ENCODE measurements at regions not wholly inside any gene's neighbourhood (a gene's known extent, or its start where the extent isn't known, plus 50 kb on each side); places are given as distances from the start of the nearest gene placed in this dataset.

DNA sequence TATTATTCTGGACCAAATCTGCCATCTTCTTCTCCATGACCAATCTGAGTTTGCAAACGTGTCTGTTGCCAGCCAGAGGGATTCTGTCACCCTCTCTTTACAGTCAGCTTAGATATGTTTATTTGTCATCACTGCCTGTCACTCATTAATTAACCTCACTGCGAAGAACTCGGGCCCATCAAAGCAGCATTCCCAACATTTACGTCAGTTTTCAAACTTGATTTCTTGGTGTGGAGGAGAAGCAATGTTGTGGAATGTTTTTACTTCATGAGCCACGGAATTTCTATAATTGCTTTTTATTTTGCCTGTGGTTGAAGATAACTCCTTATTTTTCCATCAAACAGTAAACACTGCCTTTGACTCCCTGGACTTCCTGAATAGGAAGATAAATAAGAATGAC lies 91.8 kb upstream of the CNKSR3 start:
- Histone ChIP-seq H3K9me3 (ENCODE audit: control insufficient read depth, low read length) (no peaks in the 10 kb centered on the region), H3K4me3 (ENCODE audit: low read length) (no peak overlapping the region), H3K27me3 (replicated peaks; ENCODE audit: control insufficient read depth, insufficient read depth, low read length) (no peaks in the 10 kb centered on the region), H3K4me1 (ENCODE audit: control insufficient read depth, insufficient read depth, low read length) (no peaks in the 10 kb centered on the region), H3K9ac (ENCODE audit: low read length) (no peak overlapping the region), H3K36me3 (ENCODE audit: control insufficient read depth, insufficient read depth, low read length, severe bottlenecking) (no peaks in the 10 kb centered on the region)
- no peak for DNase-seq (ENCODE audit: low read depth)

DNA sequence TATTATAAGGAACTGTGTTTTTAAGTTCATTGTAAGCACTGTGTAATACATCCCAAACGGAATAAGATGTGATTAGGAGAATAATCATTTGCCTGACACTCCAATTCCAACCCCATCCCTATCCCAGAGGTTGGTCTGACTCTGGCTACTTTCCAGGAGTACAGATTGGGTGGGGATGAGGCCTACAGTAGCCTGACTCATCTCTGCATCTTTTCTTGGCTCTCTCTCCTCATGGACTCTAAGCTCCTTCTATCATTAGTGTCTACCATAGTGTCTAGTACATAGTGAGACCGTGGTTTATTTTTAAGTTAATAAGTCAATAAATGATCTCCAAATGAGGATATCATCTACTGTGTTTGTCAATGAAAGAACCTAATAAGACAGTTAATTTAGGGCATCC lies 92.2 kb upstream of the CNKSR3 start:
- Histone ChIP-seq H3K4me3 (ENCODE audit: low read length) (no peak overlapping the region), H3K4me1 (ENCODE audit: control insufficient read depth, insufficient read depth, low read length) (no peaks in the 10 kb centered on the region), H3K9me3 (ENCODE audit: control insufficient read depth, low read length) (no peaks in the 10 kb centered on the region), H3K36me3 (ENCODE audit: control insufficient read depth, insufficient read depth, low read length, severe bottlenecking) (no peaks in the 10 kb centered on the region), H3K27me3 (replicated peaks; ENCODE audit: control insufficient read depth, insufficient read depth, low read length) (no peaks in the 10 kb centered on the region), H3K9ac (ENCODE audit: low read length) (no peak overlapping the region)
- DNase-seq (ENCODE audit: low read depth), result no peak

DNA sequence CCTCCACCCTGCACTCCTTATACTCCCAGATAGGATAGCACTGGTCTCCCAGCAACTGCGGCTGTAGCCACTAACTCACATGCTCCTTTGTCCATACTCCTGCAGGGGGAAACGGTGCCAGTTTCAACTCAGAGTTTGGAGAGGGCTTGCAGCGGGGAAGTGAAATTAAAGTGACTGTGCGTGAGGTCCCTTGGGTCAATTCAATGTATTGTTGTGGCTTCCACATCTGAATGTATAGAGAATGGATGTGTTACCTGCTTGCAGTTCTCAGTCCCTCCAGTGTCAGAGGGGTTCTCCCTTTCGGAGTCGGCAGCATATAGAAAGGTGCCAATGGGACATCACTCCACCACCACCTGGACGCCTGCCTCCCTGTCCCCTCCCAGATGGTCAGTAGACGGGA lies 93.6 kb upstream of the CNKSR3 start:
- no peak for DNase-seq (ENCODE audit: low read depth)
- Histone ChIP-seq H3K4me1 (ENCODE audit: control insufficient read depth, insufficient read depth, low read length) (no peaks in the 10 kb centered on the region), H3K36me3 (ENCODE audit: control insufficient read depth, insufficient read depth, low read length, severe bottlenecking) (no peaks in the 10 kb centered on the region), H3K27me3 (replicated peaks; ENCODE audit: control insufficient read depth, insufficient read depth, low read length) (no peaks in the 10 kb centered on the region), H3K4me3 (ENCODE audit: low read length) (no peak overlapping the region), H3K9me3 (ENCODE audit: control insufficient read depth, low read length) (no peaks in the 10 kb centered on the region), H3K9ac (ENCODE audit: low read length) (no peak overlapping the region)

DNA sequence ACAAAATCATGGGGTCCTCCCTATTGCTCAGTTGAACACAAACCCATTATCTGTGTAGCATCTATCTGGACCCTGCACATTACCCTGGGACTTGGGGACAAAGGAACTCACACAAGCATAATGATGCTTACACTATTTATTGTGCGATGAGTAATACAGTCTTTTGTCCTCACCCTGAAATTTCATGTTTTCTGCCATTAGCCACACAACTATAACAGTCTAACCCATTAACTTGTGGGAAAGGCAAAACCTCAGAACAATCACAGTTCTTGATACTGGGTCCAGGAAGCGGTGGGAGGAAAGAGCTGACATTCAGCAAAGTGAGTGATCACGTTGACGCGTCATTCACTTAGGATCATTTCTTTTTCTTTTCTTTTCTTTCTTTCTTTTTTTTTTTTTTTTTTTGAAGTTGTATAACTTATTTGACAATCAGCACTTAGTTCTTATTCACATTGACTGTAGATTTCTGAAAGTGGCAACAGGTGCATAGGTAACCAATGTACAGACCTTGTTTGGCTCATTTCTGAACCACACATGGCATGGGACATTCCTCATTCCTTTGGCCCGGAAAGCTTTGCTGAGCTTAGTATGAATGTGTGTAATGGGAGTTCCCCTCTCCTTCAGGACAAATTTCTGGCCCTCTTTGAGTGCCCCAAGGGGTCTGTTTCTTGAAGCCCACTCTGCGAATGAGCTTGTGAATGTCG lies 94.8 kb upstream of the CNKSR3 start:
- H3K36me3 ChIP-seq (ENCODE audit: control insufficient read depth, insufficient read depth, low read length, severe bottlenecking), result no peaks in the 10 kb centered on the region
- no peaks in the 10 kb centered on the region for H3K4me1 ChIP-seq (ENCODE audit: control insufficient read depth, insufficient read depth, low read length)
- no peaks in the 10 kb centered on the region for H3K9me3 ChIP-seq (ENCODE audit: control insufficient read depth, low read length)
- H3K4me3 ChIP-seq (ENCODE audit: low read length), result no peak overlapping the region
- DNase-seq (ENCODE audit: low read depth), result no peak
- no peak overlapping the region for H3K9ac ChIP-seq (ENCODE audit: low read length)
- H3K27me3 ChIP-seq (replicated peaks; ENCODE audit: control insufficient read depth, insufficient read depth, low read length), result no peaks in the 10 kb centered on the region

DNA sequence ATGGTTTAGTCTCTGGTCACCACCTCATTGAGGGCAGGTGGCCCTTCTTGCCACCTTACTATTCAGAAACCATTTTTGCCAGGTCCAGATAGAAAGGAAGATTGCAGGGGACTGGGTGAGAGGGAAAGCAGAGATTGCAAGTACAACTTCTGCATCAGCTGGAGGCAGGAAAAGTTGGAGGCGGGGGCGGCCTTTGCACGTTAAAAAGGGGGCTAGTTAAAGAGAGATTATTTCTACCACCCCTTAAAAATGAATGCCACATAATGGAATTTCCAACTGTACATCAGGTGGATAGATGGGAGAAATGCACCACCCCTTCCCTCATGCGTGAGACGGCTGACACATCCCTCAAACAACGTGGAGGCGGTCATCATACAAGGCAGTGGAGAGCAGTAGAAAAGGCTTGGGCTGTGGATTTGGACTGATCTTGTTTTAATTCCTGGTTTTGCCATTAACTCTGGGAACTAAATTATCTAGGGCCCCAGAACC lies 95.4 kb upstream of the CNKSR3 start:
- Histone ChIP-seq H3K4me3 (ENCODE audit: low read length) (no peak overlapping the region), H3K36me3 (ENCODE audit: control insufficient read depth, insufficient read depth, low read length, severe bottlenecking) (no peaks in the 10 kb centered on the region), H3K9me3 (ENCODE audit: control insufficient read depth, low read length) (no peaks in the 10 kb centered on the region), H3K27me3 (replicated peaks; ENCODE audit: control insufficient read depth, insufficient read depth, low read length) (no peaks in the 10 kb centered on the region), H3K4me1 (ENCODE audit: control insufficient read depth, insufficient read depth, low read length) (no peaks in the 10 kb centered on the region), H3K9ac (ENCODE audit: low read length) (no peak overlapping the region)
- DNase-seq (ENCODE audit: low read depth), result no peak

DNA sequence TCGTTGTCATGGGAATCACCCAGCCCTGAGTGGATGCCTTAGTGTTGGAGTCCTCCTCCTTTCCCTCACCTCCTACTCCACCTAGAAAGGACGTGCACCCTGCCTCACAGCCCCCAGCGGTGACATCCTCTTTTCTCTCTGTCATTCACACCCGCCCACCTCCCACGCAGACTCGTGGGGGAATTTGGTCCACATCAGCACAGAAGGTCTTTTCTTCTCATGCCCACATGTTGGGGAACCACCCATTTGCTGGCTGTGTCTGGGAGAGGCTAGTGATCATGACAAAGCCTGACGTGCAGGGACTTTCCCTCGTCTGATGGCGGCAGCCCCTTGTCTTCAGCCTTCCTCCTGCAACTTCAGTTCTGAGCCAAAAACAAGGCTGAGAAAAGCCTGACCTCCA lies 96.0 kb upstream of the CNKSR3 start:
- no peak for DNase-seq (ENCODE audit: low read depth)
- no peak overlapping the region for H3K4me3 ChIP-seq (ENCODE audit: low read length)
- no peaks in the 10 kb centered on the region for H3K27me3 ChIP-seq (replicated peaks; ENCODE audit: control insufficient read depth, insufficient read depth, low read length)
- H3K9ac ChIP-seq (ENCODE audit: low read length), result no peak overlapping the region
- H3K9me3 ChIP-seq (ENCODE audit: control insufficient read depth, low read length), result no peaks in the 10 kb centered on the region
- no peaks in the 10 kb centered on the region for H3K36me3 ChIP-seq (ENCODE audit: control insufficient read depth, insufficient read depth, low read length, severe bottlenecking)
- H3K4me1 ChIP-seq (ENCODE audit: control insufficient read depth, insufficient read depth, low read length), result no peaks in the 10 kb centered on the region

DNA sequence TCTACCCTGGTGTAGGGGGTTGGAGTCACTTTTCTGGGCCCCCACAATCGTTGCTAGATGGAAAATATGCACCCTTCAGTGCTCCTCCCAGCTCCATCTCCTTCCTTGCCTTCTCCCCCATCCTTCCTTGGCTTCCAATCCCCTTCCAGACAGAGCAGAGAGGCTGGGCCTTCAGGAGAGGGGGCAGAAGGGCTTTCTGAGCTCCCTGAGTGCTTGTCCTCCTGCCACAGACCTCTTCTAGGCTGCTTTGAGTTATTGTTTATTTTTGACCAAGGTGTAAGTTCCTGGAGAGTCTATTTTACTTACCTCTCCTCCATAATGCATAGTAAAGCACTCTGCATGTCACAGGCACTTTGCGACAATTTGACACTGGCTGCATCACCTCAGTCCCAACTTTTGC lies 96.4 kb upstream of the CNKSR3 start:
- H3K36me3 ChIP-seq (ENCODE audit: control insufficient read depth, insufficient read depth, low read length, severe bottlenecking), result no peaks in the 10 kb centered on the region
- no peak overlapping the region for H3K9ac ChIP-seq (ENCODE audit: low read length)
- H3K4me1 ChIP-seq (ENCODE audit: control insufficient read depth, insufficient read depth, low read length), result no peaks in the 10 kb centered on the region
- no peak for DNase-seq (ENCODE audit: low read depth)
- no peaks in the 10 kb centered on the region for H3K27me3 ChIP-seq (replicated peaks; ENCODE audit: control insufficient read depth, insufficient read depth, low read length)
- no peak overlapping the region for H3K4me3 ChIP-seq (ENCODE audit: low read length)
- H3K9me3 ChIP-seq (ENCODE audit: control insufficient read depth, low read length), result no peaks in the 10 kb centered on the region

DNA sequence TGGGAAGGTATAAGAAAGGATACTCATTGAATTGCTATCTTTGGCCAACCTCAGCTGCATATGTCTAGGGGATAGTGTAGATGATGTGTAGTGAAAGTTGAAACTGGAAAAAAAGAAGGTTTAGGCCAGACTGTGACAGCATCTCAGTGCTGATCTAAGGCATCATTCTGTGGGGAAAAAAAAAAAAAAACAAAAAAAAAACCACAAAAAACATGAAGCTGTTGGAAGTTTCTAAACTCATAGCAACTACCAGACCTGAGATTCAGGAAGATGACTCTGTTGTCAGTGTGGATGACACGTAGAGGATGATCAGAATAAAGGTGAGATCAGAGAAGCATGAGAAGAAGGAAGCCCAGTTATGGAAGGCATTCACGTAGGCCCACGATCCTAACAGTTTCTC lies 100.8 kb upstream of the CNKSR3 start:
- no peaks in the 10 kb centered on the region for H3K36me3 ChIP-seq (ENCODE audit: control insufficient read depth, insufficient read depth, low read length, severe bottlenecking)
- no peak overlapping the region for H3K4me3 ChIP-seq (ENCODE audit: low read length)
- H3K9me3 ChIP-seq (ENCODE audit: control insufficient read depth, low read length), result no peaks in the 10 kb centered on the region
- no peaks in the 10 kb centered on the region for H3K27me3 ChIP-seq (replicated peaks; ENCODE audit: control insufficient read depth, insufficient read depth, low read length)
- no peak overlapping the region for H3K9ac ChIP-seq (ENCODE audit: low read length)
- H3K4me1 ChIP-seq (ENCODE audit: control insufficient read depth, insufficient read depth, low read length), result no peaks in the 10 kb centered on the region
- no peak for DNase-seq (ENCODE audit: low read depth)

DNA sequence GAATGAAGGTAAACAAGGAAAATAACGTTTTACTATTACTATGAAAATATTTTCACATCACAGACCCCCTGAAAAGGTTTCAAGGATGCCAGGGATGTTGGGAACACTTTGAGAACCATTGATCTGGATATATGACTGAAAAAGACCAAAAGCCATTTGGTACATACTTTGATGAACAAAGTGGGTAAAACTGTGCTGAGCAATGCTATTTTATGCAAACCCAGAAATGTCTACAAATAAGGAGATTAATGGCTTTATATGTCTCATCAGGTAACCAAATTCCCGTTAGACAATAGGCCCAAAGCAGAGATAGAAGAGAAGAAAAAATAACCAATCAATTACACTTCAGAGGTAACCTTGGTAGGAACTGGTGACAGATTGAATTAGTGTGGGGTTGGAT lies 101.4 kb upstream of the CNKSR3 start:
- Histone ChIP-seq H3K4me3 (ENCODE audit: low read length) (no peak overlapping the region), H3K9me3 (ENCODE audit: control insufficient read depth, low read length) (no peaks in the 10 kb centered on the region), H3K27me3 (replicated peaks; ENCODE audit: control insufficient read depth, insufficient read depth, low read length) (no peaks in the 10 kb centered on the region), H3K36me3 (ENCODE audit: control insufficient read depth, insufficient read depth, low read length, severe bottlenecking) (no peaks in the 10 kb centered on the region), H3K4me1 (ENCODE audit: control insufficient read depth, insufficient read depth, low read length) (no peaks in the 10 kb centered on the region), H3K9ac (ENCODE audit: low read length) (no peak overlapping the region)
- no peak for DNase-seq (ENCODE audit: low read depth)

DNA sequence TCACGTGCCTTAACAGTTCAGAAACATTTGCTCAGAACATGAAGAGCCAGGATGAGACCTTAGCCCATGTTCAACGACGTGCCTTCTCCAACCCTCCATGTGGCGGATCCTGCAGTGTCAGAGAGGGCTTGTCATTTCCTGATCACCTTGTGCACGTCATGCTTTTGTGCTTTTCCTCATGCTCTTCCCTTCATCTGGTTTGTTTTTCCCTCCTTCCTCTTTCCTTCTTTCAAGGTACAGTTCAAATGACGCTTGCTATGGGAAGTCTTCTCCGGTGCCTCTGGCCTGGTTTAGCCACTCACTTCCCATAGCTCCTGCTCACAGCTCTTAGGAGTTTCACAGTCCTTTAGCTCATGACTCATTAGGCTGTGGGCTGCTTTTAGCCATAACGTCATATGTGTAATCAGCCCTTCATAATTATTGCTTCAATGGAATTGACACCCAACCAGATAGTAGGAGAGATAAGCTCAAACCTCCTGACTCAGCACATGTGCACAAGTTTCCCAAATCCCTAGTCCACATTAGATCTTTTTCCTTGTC lies 102.7 kb upstream of the CNKSR3 start:
- no peaks in the 10 kb centered on the region for H3K27me3 ChIP-seq (replicated peaks; ENCODE audit: control insufficient read depth, insufficient read depth, low read length)
- no peaks in the 10 kb centered on the region for H3K9me3 ChIP-seq (ENCODE audit: control insufficient read depth, low read length)
- DNase-seq (ENCODE audit: low read depth), result peak; percentile 62
- no peak overlapping the region for H3K9ac ChIP-seq (ENCODE audit: low read length)
- H3K4me3 ChIP-seq (ENCODE audit: low read length), result no peak overlapping the region
- H3K36me3 ChIP-seq (ENCODE audit: control insufficient read depth, insufficient read depth, low read length, severe bottlenecking), result no peaks in the 10 kb centered on the region
- H3K4me1 ChIP-seq (ENCODE audit: control insufficient read depth, insufficient read depth, low read length), result no peaks in the 10 kb centered on the region

DNA sequence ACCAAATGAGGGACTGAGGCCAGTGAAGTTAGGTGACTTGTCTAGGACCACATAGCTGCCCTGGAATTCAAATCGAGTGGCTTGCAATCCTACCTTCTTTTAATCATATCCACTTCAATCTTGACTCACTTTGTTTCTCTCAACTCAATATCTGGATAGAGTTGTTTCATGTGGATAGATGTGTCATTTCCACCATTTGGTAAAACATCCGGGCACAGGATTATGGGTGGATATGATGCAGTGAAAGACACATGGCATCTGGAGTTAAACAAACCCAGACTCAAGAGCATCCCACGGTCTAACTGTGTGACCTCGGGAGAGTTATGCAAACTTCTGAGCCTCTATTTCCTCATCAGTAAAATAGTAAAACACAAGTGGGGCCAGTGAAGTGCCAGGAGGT lies 103.6 kb upstream of the CNKSR3 start:
- Histone ChIP-seq H3K9me3 (ENCODE audit: control insufficient read depth, low read length) (no peaks in the 10 kb centered on the region), H3K4me1 (ENCODE audit: control insufficient read depth, insufficient read depth, low read length) (no peaks in the 10 kb centered on the region), H3K27me3 (replicated peaks; ENCODE audit: control insufficient read depth, insufficient read depth, low read length) (no peaks in the 10 kb centered on the region), H3K4me3 (ENCODE audit: low read length) (no peak overlapping the region), H3K36me3 (ENCODE audit: control insufficient read depth, insufficient read depth, low read length, severe bottlenecking) (no peaks in the 10 kb centered on the region), H3K9ac (ENCODE audit: low read length) (no peak overlapping the region)
- DNase-seq (ENCODE audit: low read depth), result peak; percentile 7

DNA sequence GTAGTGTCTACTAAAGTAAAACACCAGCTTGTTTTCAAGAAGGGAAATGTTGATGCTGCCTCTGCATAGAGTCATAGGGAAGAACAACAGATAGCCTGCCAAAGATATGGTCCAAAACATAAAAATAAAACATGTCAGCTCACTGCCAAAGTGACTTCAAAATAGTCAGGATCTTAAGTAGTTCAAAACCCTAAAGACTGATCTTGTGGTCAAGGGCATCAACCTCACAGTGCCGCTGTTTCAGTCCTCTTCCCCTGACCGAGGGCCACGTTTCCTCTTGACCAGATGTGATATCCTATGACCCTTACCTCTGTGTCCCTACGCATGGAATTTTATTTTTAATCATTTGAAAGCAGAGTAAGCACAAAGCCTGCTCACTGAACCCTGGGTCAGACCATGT lies 104.2 kb upstream of the CNKSR3 start:
- no peak overlapping the region for H3K9ac ChIP-seq (ENCODE audit: low read length)
- no peak overlapping the region for H3K4me3 ChIP-seq (ENCODE audit: low read length)
- no peaks in the 10 kb centered on the region for H3K27me3 ChIP-seq (replicated peaks; ENCODE audit: control insufficient read depth, insufficient read depth, low read length)
- DNase-seq (ENCODE audit: low read depth), result no peak
- no peaks in the 10 kb centered on the region for H3K36me3 ChIP-seq (ENCODE audit: control insufficient read depth, insufficient read depth, low read length, severe bottlenecking)
- no peaks in the 10 kb centered on the region for H3K4me1 ChIP-seq (ENCODE audit: control insufficient read depth, insufficient read depth, low read length)
- H3K9me3 ChIP-seq (ENCODE audit: control insufficient read depth, low read length), result no peaks in the 10 kb centered on the region

Data from adipocyte (in vitro differentiated cells).